Osteoblast (primary cell): ENCODE measurements at regions not wholly inside any gene's neighbourhood (a gene's known extent, or its start where the extent isn't known, plus 50 kb on each side); places are given as distances from the start of the nearest gene placed in this dataset.

Source experiments
- DNase-seq: peaks from one replicate; pipeline ENCODE4 v3.0.0; 2011; ENCODE audit warnings: low spot score, mixed read lengths; ENCODE audit not compliant: insufficient read length; ENCODE audit errors: missing footprints
- H2AFZ ChIP-seq: 2 replicates; pipeline ENCODE4 v1.6.0; 2011; ENCODE audit warnings: mild to moderate bottlenecking, low read length
- H3K27ac ChIP-seq: 2 replicates; pipeline ENCODE4 v1.5.1; 2011; ENCODE audit warnings: mild to moderate bottlenecking, low read depth, low read length, moderate library complexity
- H3K27me3 ChIP-seq: 2 replicates; pipeline ENCODE4 v1.6.0; 2012; ENCODE audit warnings: mild to moderate bottlenecking, control low read depth, inconsistent platforms, low read length, moderate library complexity; ENCODE audit not compliant: insufficient read depth
- H3K36me3 ChIP-seq: 2 replicates; pipeline ENCODE4 v1.5.1; 2011; ENCODE audit warnings: mild to moderate bottlenecking, low read length, control low read depth, moderate library complexity; ENCODE audit not compliant: insufficient read depth
- H3K4me1 ChIP-seq: 2 replicates; pipeline ENCODE4 v1.5.1; 2011; ENCODE audit warnings: mild to moderate bottlenecking, low read length, control low read depth, moderate library complexity; ENCODE audit not compliant: insufficient read depth
- H3K4me2 ChIP-seq: 2 replicates; pipeline ENCODE4 v1.6.0; 2011; ENCODE audit warnings: mild to moderate bottlenecking, low read length; ENCODE audit not compliant: insufficient read depth
- H3K4me3 ChIP-seq: fragments of 200-600 bp; sonication (generic); 3 replicates; pipeline ENCODE4 v1.5.1; 2012; ENCODE audit warnings: mild to moderate bottlenecking, low read length, inconsistent platforms; ENCODE audit not compliant: insufficient read depth
- H3K79me2 ChIP-seq: 2 replicates; pipeline ENCODE4 v1.6.0; 2012; ENCODE audit warnings: mild to moderate bottlenecking, low read length, control low read depth, inconsistent platforms; ENCODE audit not compliant: insufficient read depth
- H3K9me3 ChIP-seq: 2 replicates; pipeline ENCODE4 v1.5.1; 2011; ENCODE audit warnings: low read depth, low read length, control low read depth
- H4K20me1 ChIP-seq: 2 replicates; pipeline ENCODE4 v1.6.0; 2012; ENCODE audit warnings: mild to moderate bottlenecking, low read length, control low read depth; ENCODE audit not compliant: insufficient read depth
- CTCF ChIP-seq: IDR thresholded peaks from 2 replicates; pipeline ENCODE4 v1.5.1; 2011; ENCODE audit warnings: mild to moderate bottlenecking, low read depth, low read length, moderate library complexity; ENCODE audit errors: extremely low read depth

GRCh38 chr14:71231521-71232393 is 324.5 kb downstream of the PCNX1 start:
- Histone ChIP-seq H2AFZ (no peak overlapping the region), H3K4me1 (no peaks in the 10 kb centered on the region), H3K79me2 (no peaks in the 10 kb centered on the region), H3K4me2 (no peak overlapping the region), H3K36me3 (no peaks in the 10 kb centered on the region), H4K20me1 (no peaks in the 10 kb centered on the region), H3K27me3 (no peaks in the 10 kb centered on the region), H3K27ac (no peak overlapping the region), H3K9me3 (no peaks in the 10 kb centered on the region), H3K4me3 (no peak overlapping the region)
- no peak for DNase-seq
- TF ChIP-seq CTCF: no peak

- H4K20me1 ChIP-seq: no peaks in the 10 kb centered on the region
- no peak for TF ChIP-seq CTCF
Observed at GRCh38 chr14:71232506-71232905, 325.2 kb downstream of the PCNX1 start.

GRCh38 chr14:71235875-71236274 is 328.6 kb downstream of the PCNX1 start:
- no peak overlapping the region for H3K27ac ChIP-seq
- no peaks in the 10 kb centered on the region for H3K79me2 ChIP-seq
- no peaks in the 10 kb centered on the region for H3K4me1 ChIP-seq
- H2AFZ ChIP-seq: peak overlapping the region; percentile 31
- no peaks in the 10 kb centered on the region for H3K27me3 ChIP-seq
- no peak for DNase-seq
- no peaks in the 10 kb centered on the region for H4K20me1 ChIP-seq
- no peak overlapping the region for H3K4me2 ChIP-seq
- no peaks in the 10 kb centered on the region for H3K9me3 ChIP-seq
- no peak for TF ChIP-seq CTCF
- H3K4me3 ChIP-seq: no peak overlapping the region
- no peaks in the 10 kb centered on the region for H3K36me3 ChIP-seq

More at GRCh38 chr14:71232506-71232905, 325.2 kb downstream of the PCNX1 start:
- Histone ChIP-seq H3K79me2 (no peaks in the 10 kb centered on the region), H3K36me3 (no peaks in the 10 kb centered on the region), H3K4me2 (no peak overlapping the region), H3K4me1 (no peaks in the 10 kb centered on the region), H3K9me3 (no peaks in the 10 kb centered on the region), H3K4me3 (no peak overlapping the region), H3K27ac (no peak overlapping the region), H3K27me3 (no peaks in the 10 kb centered on the region), H2AFZ (no peak overlapping the region)
- no peak for DNase-seq

- H3K4me3 ChIP-seq: no peak overlapping the region
Observed at GRCh38 chr14:71236487-71236886, 329.2 kb downstream of the PCNX1 start.

More at GRCh38 chr14:71236487-71236886, 329.2 kb downstream of the PCNX1 start:
- no peaks in the 10 kb centered on the region for H3K27me3 ChIP-seq
- peaks cover 2% of the 10 kb centered on the region for H3K4me1 ChIP-seq
- no peak overlapping the region for H3K27ac ChIP-seq
- H3K9me3 ChIP-seq: no peaks in the 10 kb centered on the region
- TF ChIP-seq CTCF: no peak
- no peaks in the 10 kb centered on the region for H3K79me2 ChIP-seq
- H2AFZ ChIP-seq: peak overlapping the region; percentile 49
- no peak for DNase-seq
- no peaks in the 10 kb centered on the region for H4K20me1 ChIP-seq
- H3K36me3 ChIP-seq: no peaks in the 10 kb centered on the region
- H3K4me2 ChIP-seq: no peak overlapping the region
